ENCODE measurements at regions not wholly inside any gene's neighbourhood (a gene's known extent, or its start where the extent isn't known, plus 50 kb on each side); places are given as distances from the start of the nearest gene placed in this dataset.
"Not testable (repeated sequence)": the region's sequence is repeated elsewhere in the genome, so short reads cannot be mapped to it uniquely, and the experiment has no call there.

- no peak for DNase-seq (ENCODE audit: low read depth, low spot score)
These were observed 175.5 kb downstream of the TFAP2B start for GRCh38 chr6:50993941-50994720.

- no peak for DNase-seq (ENCODE audit: low read depth, low spot score)
These were observed 176.4 kb downstream of the TFAP2B start for GRCh38 chr6:50995036-50995435.

- no peak for DNase-seq (ENCODE audit: low read depth, low spot score)
These were observed 180.2 kb downstream of the TFAP2B start for GRCh38 chr6:50998905-50999304.

- DNase-seq (ENCODE audit: low read depth, low spot score): no peak
These were observed 182.7 kb downstream of the TFAP2B start for GRCh38 chr6:51001399-51001798.

- DNase-seq (ENCODE audit: low read depth, low spot score): no peak
These were observed 185.7 kb downstream of the TFAP2B start for GRCh38 chr6:51004380-51004779.

GRCh38 chr6:51005779-51006178 is 187.1 kb downstream of the TFAP2B start:
- no peak for DNase-seq (ENCODE audit: low read depth, low spot score)

- no peak for DNase-seq (ENCODE audit: low read depth, low spot score)
These were observed 188.6 kb downstream of the TFAP2B start for GRCh38 chr6:51007237-51007636.

GRCh38 chr6:51008693-51009092 is 190.0 kb downstream of the TFAP2B start:
- not testable (repeated sequence) for DNase-seq (ENCODE audit: low read depth, low spot score)

- no peak for DNase-seq (ENCODE audit: low read depth, low spot score)
These were observed 194.7 kb downstream of the TFAP2B start for GRCh38 chr6:51013376-51013775.

GRCh38 chr6:51015394-51015793 is 196.7 kb downstream of the TFAP2B start:
- no peak for DNase-seq (ENCODE audit: low read depth, low spot score)

GRCh38 chr6:51016489-51016888 is 197.8 kb downstream of the TFAP2B start:
- no peak for DNase-seq (ENCODE audit: low read depth, low spot score)

GRCh38 chr6:51019806-51020205 is 201.1 kb downstream of the TFAP2B start:
- no peak for DNase-seq (ENCODE audit: low read depth, low spot score)

GRCh38 chr6:51021171-51021570 is 202.5 kb downstream of the TFAP2B start:
- no peak for DNase-seq (ENCODE audit: low read depth, low spot score)

GRCh38 chr6:51024126-51024525 is 205.5 kb downstream of the TFAP2B start:
- DNase-seq (ENCODE audit: low read depth, low spot score): no peak

- DNase-seq (ENCODE audit: low read depth, low spot score): no peak
These were observed 206.6 kb downstream of the TFAP2B start for GRCh38 chr6:51025082-51025777.

- no peak for DNase-seq (ENCODE audit: low read depth, low spot score)
These were observed 208.8 kb downstream of the TFAP2B start for GRCh38 chr6:51027283-51028065.

GRCh38 chr6:51028276-51028675 is 209.6 kb downstream of the TFAP2B start:
- DNase-seq (ENCODE audit: low read depth, low spot score): no peak

GRCh38 chr6:51029561-51029960 is 210.9 kb downstream of the TFAP2B start:
- no peak for DNase-seq (ENCODE audit: low read depth, low spot score)

GRCh38 chr6:51045548-51045947 is 226.9 kb downstream of the TFAP2B start:
- DNase-seq (ENCODE audit: low read depth, low spot score): no peak

- DNase-seq (ENCODE audit: low read depth, low spot score): no peak
These were observed 230.8 kb downstream of the TFAP2B start for GRCh38 chr6:51049288-51049982.

GRCh38 chr6:51049983-51050877 is 231.6 kb downstream of the TFAP2B start:
- no peak for DNase-seq (ENCODE audit: low read depth, low spot score)

Data from smooth muscle cell of the brain vasculature (primary cell).